NB4 (cell line): ENCODE measurements at regions not wholly inside any gene's neighbourhood (a gene's known extent, or its start where the extent isn't known, plus 50 kb on each side); places are given as distances from the start of the nearest gene placed in this dataset.

ENCODE experiments used
- DNase-seq: peaks from one replicate; pipeline ENCODE4 v3.0.0; 2010; ENCODE audit warnings: low read depth
- H3K4me3 ChIP-seq: one replicate; pipeline ENCODE4 v1.5.1; 2011; ENCODE audit warnings: mild to moderate bottlenecking, low read depth, low read length, moderate library complexity
- MYC ChIP-seq: IDR thresholded peaks from 2 replicates; pipeline ENCODE4 v1.6.1; 2011; ENCODE audit warnings: low read depth, low read length
- POLR2A ChIP-seq: IDR thresholded peaks from 2 replicates; pipeline ENCODE4 v1.6.1; 2011; ENCODE audit warnings: mild to moderate bottlenecking; ENCODE audit not compliant: insufficient read length; ENCODE audit errors: extremely low read depth
- TF ChIP-seq, protein P1 (sequence below): IDR thresholded peaks from 2 replicates; pipeline ENCODE4 v1.6.1; 2011; ENCODE audit warnings: low read depth, low read length
- TF ChIP-seq, protein P2 (sequence below): IDR thresholded peaks from one replicate; pipeline ENCODE4 v1.5.1; 2012; ENCODE audit warnings: low read depth, low read length

- DNase-seq: no peak
- no peak overlapping the region for H3K4me3 ChIP-seq
- TF ChIP-seq POLR2A (no peak), MYC (no peak)
- TF ChIP-seq, protein P1, sequence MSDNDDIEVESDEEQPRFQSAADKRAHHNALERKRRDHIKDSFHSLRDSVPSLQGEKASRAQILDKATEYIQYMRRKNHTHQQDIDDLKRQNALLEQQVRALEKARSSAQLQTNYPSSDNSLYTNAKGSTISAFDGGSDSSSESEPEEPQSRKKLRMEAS: no peak
- TF ChIP-seq, protein P2, sequence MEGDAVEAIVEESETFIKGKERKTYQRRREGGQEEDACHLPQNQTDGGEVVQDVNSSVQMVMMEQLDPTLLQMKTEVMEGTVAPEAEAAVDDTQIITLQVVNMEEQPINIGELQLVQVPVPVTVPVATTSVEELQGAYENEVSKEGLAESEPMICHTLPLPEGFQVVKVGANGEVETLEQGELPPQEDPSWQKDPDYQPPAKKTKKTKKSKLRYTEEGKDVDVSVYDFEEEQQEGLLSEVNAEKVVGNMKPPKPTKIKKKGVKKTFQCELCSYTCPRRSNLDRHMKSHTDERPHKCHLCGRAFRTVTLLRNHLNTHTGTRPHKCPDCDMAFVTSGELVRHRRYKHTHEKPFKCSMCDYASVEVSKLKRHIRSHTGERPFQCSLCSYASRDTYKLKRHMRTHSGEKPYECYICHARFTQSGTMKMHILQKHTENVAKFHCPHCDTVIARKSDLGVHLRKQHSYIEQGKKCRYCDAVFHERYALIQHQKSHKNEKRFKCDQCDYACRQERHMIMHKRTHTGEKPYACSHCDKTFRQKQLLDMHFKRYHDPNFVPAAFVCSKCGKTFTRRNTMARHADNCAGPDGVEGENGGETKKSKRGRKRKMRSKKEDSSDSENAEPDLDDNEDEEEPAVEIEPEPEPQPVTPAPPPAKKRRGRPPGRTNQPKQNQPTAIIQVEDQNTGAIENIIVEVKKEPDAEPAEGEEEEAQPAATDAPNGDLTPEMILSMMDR: no peak
Measured at GRCh38 chr12:4014444-4014843, 141.2 kb upstream of the PARP11 start.

DNA sequence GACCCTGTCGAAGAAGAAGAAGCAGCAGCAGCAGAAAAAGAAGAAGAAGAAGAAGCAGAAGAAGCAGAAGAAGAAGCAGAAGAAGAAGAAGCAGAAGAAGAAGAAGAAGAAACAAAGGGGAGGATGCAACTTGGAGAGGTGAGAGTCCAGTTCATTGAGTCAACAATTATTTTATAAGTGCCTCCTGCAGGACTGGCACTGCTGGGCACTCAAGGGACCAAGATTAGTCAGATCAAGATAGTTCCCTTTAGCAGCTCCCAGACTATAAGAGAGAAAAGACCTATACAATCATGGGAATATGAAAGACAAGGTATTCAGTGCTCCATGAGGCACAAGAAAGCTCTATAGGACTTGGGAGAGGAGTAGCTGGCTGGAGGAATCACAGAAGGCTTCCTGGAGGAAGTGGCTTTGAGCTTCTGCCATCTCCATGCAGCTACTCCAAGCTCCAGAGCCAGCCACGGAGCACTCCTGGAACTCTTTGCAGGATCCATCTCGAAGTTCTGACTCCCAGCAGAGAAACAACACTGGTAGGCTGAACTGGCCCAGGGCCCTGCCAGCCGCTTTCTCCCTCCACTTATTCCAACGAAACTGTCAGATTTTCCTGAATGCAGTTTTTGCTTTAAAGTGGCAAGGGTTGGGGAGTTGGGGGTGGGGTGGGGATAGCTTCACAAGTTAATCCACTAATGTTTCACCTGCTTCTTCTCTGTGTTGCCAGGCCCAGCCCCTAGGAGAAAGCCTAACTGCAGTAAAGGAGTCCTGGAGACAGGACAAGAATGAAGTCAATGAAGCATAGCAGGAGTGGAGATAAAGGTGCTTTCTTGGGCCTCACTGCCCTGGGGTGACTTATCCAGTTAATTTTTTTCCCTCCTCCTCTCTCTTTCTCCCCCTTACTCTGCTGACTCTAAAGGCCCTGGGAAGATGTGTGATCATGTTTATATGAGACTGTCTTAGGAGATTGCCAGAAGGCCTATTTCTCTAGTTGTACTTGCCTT, 140.1 kb upstream of the PARP11 start:
- DNase-seq: no peak
- TF ChIP-seq, protein P1: no peak
- TF ChIP-seq POLR2A (no peak), MYC (no peak)
- TF ChIP-seq, protein P2: no peak
- H3K4me3 ChIP-seq: no peak overlapping the region

- TF ChIP-seq, protein P2: no peak
- TF ChIP-seq, protein P1: no peak
- TF ChIP-seq MYC (no peak), POLR2A (no peak)
- no peak for DNase-seq
Measured at GRCh38 chr12:4012073-4012472, 138.9 kb upstream of the PARP11 start.

GRCh38 chr12:4011597-4011996, 138.4 kb upstream of the PARP11 start:
- DNase-seq: no peak
- no peak overlapping the region for H3K4me3 ChIP-seq
- TF ChIP-seq, protein P2: no peak
- TF ChIP-seq POLR2A: no peak
- TF ChIP-seq MYC: no peak
- TF ChIP-seq, protein P1: no peak

More at GRCh38 chr12:4012073-4012472, 138.9 kb upstream of the PARP11 start:
- no peak overlapping the region for H3K4me3 ChIP-seq

DNA sequence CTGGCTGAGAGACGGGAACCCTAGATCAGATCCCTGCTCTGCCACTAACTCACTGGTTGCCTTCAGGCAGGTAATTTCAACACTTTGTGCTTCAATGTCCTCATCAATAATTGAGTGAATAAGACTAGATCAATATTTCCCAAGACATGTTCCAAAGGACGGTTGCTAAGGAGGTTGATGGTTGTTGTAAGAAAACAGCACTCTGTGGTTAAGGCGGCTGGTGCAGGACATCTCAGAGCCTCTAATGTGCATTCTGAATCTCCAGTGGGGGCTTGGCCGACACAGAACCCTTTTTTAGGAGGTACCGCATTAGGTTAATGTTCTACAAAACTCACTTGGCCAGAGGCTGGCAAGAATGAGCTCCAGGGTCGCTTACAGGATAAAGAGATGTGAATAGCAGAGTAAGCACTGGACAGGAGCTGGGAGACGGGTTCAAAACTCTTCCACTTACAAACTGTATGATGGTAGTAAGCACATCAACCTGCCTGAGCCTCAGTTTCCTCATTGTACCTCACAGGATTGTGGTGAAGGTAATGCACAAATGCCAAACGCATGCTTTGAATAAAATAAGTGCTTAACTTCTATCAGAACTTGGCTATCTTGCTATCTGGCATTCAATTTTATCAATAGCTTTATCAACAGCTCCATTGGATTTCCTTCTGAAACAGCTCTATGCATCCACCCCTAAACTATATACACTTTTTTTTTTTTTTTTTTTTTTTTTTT, 136.9 kb upstream of the PARP11 start:
- no peak for TF ChIP-seq POLR2A
- TF ChIP-seq, protein P1: no peak
- no peak for TF ChIP-seq MYC
- TF ChIP-seq, protein P2: no peak
- DNase-seq: no peak
- H3K4me3 ChIP-seq: no peak overlapping the region
